ENCODE measurements at regions not wholly inside any gene's neighbourhood (a gene's known extent, or its start where the extent isn't known, plus 50 kb on each side); places are given as distances from the start of the nearest gene placed in this dataset.

DNA sequence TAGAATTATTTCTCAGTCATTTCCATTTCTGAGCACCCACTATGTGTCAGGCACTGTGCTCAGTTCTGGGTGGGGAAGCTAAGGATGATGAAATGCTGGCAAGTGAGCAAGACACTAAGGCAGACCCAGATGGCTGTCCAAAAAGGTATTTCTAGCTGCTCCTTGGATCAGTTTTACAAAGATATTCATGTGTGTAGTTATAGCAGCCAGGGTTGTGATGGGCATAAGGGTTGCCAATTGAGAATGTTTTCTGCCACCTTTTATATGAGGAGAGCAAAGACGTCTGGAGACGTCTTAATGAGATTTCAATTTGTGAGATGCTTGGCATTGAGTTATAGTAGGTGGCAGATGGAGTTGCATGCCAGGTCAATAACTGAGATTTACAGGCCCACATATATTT is 197.1 kb upstream of the RASGRP1 start:
- TF ChIP-seq GATA2 (IDR thresholded peaks at IDR 0.05; ENCODE audit: low read depth, low read length) (no peak), GATA3 (IDR thresholded peaks at IDR 0.05; ENCODE audit: low read depth, low read length) (no peak)

Data from SH-SY5Y (cell line).